ENCODE measurements at regions not wholly inside any gene's neighbourhood (a gene's known extent, or its start where the extent isn't known, plus 50 kb on each side); places are given as distances from the start of the nearest gene placed in this dataset.

- no peak for TF ChIP-seq BCL11A (IDR thresholded peaks at IDR 0.05; ENCODE audit: low read depth, low read length)
- no peak for TF ChIP-seq KLF5 (IDR thresholded peaks at IDR 0.05; ENCODE audit: partially characterized antibody)
- TF ChIP-seq EP300 (IDR thresholded peaks at IDR 0.05; ENCODE audit: borderline replicate concordance in 1 of 2, control insufficient read depth in 1 of 2, low read depth in 2 of 2, low read length in 2 of 2): no peak
Observed at GRCh38 chr3:519026-519425, 322.5 kb downstream of the CHL1 start (continued).

- RAD21 ChIA-PET (ENCODE audit: unreplicated experiment): no interaction called here
- FAIRE-seq: no peak
- CTCF ChIA-PET: no interaction called here
- Histone ChIP-seq H3K36me3 (ENCODE audit: control insufficient read depth in 2 of 2, insufficient read depth in 2 of 2, low read length in 1 of 2) (no peaks in the 10 kb centered on the region), H4K20me1 (ENCODE audit: control insufficient read depth, insufficient read depth) (no peaks in the 10 kb centered on the region), H3K9ac (ENCODE audit: control insufficient read depth, insufficient read depth, low read length) (no peak overlapping the region), H3K4me3 (no peak overlapping the region), H3K27me3 (replicated peaks in 1 of 2; ENCODE audit: control insufficient read depth in 2 of 2, insufficient read depth in 2 of 2, low read length in 1 of 2) (no peaks in the 10 kb centered on the region), H2AFZ (ENCODE audit: control insufficient read depth, low read depth, low read length) (no peak overlapping the region), H3K79me2 (ENCODE audit: control insufficient read depth, insufficient read depth, low read length) (no peaks in the 10 kb centered on the region), H3K4me1 (ENCODE audit: control insufficient read depth, insufficient read depth, low read length) (no peaks in the 10 kb centered on the region), H3K27ac (ENCODE audit: control insufficient read depth, insufficient read depth) (no peak overlapping the region), H3K9me3 (replicated peaks; ENCODE audit: control insufficient read depth, insufficient read depth, low read length) (no peaks in the 10 kb centered on the region), H3K4me2 (ENCODE audit: control insufficient read depth, insufficient read depth) (no peak overlapping the region)
- no TSS peak for BruUV-seq (replicated peaks)
- intact Hi-C loops (cut with micrococcal nuclease; ENCODE audit: unreplicated experiment): no loop called here
- 16% methylated on average over 4 of the region's 4 CpGs for WGBS (ENCODE audit: insufficient coverage, insufficient replicate concordance, low lambda C conversion rate, missing lambda C conversion rate)
- ATAC-seq: no peak
- SMC1A ChIA-PET (ENCODE audit: uncharacterized antibody, unreplicated experiment): interaction anchor here (0.7 kb wide), 1 partner anchor 337 kb away, joined by 3 read pairs; no protein-coding TSS in a partner anchor
- in situ Hi-C loops (cut with MboI): no loop called here
- TF ChIP-seq SP1 (IDR thresholded peaks at IDR 0.05; ENCODE audit: low read depth, low read length) (no peak), CTCF (IDR thresholded peaks at IDR 0.05 in 2 of 3, conservative IDR thresholded peaks at IDR 0.05 in 1 of 3; ENCODE audit: control insufficient read depth in 2 of 3, extremely low read depth in 1 of 3, insufficient read depth in 1 of 3, low read depth in 3 of 3, low read length in 3 of 3) (no peak), ZNF217 (IDR thresholded peaks at IDR 0.05) (no peak), SUZ12 (IDR thresholded peaks at IDR 0.05; ENCODE audit: unreplicated experiment) (no peak), NFYB (IDR thresholded peaks at IDR 0.05; ENCODE audit: insufficient read depth, low read depth, low read length) (no peak), MEF2A (IDR thresholded peaks at IDR 0.05; ENCODE audit: insufficient read depth, low read depth, low read length) (no peak)
- TF ChIP-seq, protein P1, sequence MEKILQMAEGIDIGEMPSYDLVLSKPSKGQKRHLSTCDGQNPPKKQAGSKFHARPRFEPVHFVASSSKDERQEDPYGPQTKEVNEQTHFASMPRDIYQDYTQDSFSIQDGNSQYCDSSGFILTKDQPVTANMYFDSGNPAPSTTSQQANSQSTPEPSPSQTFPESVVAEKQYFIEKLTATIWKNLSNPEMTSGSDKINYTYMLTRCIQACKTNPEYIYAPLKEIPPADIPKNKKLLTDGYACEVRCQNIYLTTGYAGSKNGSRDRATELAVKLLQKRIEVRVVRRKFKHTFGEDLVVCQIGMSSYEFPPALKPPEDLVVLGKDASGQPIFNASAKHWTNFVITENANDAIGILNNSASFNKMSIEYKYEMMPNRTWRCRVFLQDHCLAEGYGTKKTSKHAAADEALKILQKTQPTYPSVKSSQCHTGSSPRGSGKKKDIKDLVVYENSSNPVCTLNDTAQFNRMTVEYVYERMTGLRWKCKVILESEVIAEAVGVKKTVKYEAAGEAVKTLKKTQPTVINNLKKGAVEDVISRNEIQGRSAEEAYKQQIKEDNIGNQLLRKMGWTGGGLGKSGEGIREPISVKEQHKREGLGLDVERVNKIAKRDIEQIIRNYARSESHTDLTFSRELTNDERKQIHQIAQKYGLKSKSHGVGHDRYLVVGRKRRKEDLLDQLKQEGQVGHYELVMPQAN (conservative IDR thresholded peaks at IDR 0.05): no peak
- POLR2A ChIA-PET: no interaction called here
- no peak for DNase-seq (ENCODE audit: low read depth, low spot score)
Observed at GRCh38 chr3:522888-523287, 326.3 kb downstream of the CHL1 start.

Data from GM12878 (cell line).